Karpas-422 (cell line): ENCODE measurements at regions not wholly inside any gene's neighbourhood (a gene's known extent, or its start where the extent isn't known, plus 50 kb on each side); places are given as distances from the start of the nearest gene placed in this dataset.

Experiments used
- DNase-seq: peaks from one replicate; pipeline ENCODE4 v3.0.0-alpha.2; 2015
- H2AFZ ChIP-seq: fragments of 200-600 bp; sonication (generic); 2 replicates; pipeline ENCODE4 v1.6.1; 2014; ENCODE audit warnings: antibody characterized with exemption, low read length, mixed read lengths
- H3K27ac ChIP-seq: fragments of 200-600 bp; sonication (generic); 2 replicates; pipeline ENCODE4 v1.5.1; 2014; ENCODE audit warnings: mild to moderate bottlenecking, low read length, moderate library complexity
- H3K27me3 ChIP-seq: fragments of 200-600 bp; sonication (generic); 2 replicates; pipeline ENCODE4 v1.6.1; 2014; ENCODE audit warnings: low read length, mixed read lengths
- H3K36me3 ChIP-seq: fragments of 200-600 bp; sonication (generic); 2 replicates; pipeline ENCODE4 v1.6.1; 2014; ENCODE audit warnings: low read length, mixed read lengths; ENCODE audit not compliant: insufficient read depth
- H3K4me1 ChIP-seq: fragments of 200-600 bp; sonication (generic); 2 replicates; pipeline ENCODE4 v1.6.1; 2014; ENCODE audit warnings: mild to moderate bottlenecking, low read length, mixed read lengths
- H3K4me2 ChIP-seq: fragments of 200-600 bp; sonication (generic); 2 replicates; pipeline ENCODE4 v1.6.1; 2014; ENCODE audit warnings: low read length, low read depth, mild to moderate bottlenecking; ENCODE audit not compliant: poor library complexity, severe bottlenecking
- H3K4me3 ChIP-seq: fragments of 200-600 bp; sonication (generic); 2 replicates; pipeline ENCODE4 v1.5.1; 2014; ENCODE audit warnings: mild to moderate bottlenecking, antibody characterized with exemption, low read length, mixed read lengths
- H3K79me2 ChIP-seq: fragments of 200-600 bp; sonication (generic); 2 replicates; pipeline ENCODE4 v1.6.1; 2014; ENCODE audit warnings: mild to moderate bottlenecking, low read length, mixed read lengths
- H3K9ac ChIP-seq: fragments of 200-600 bp; sonication (generic); 2 replicates; pipeline ENCODE4 v1.6.0; 2014; ENCODE audit warnings: low read length
- H3K9me2 ChIP-seq: fragments of 200-600 bp; sonication (generic), shearing (Covaris generic); replicated peaks from 2 replicates; pipeline ENCODE4 v1.6.0; 2014; ENCODE audit warnings: mild to moderate bottlenecking, low read length, moderate library complexity; ENCODE audit not compliant: insufficient read depth
- H3K9me3 ChIP-seq: fragments of 300-700, 200-600 bp; sonication (generic); 2 replicates; pipeline ENCODE4 v1.6.1; 2014; ENCODE audit warnings: low read length, mixed read lengths
- H4K20me1 ChIP-seq: fragments of 200-600 bp; sonication (generic); 2 replicates; pipeline ENCODE4 v1.6.1; 2014; ENCODE audit warnings: mild to moderate bottlenecking, antibody characterized with exemption, low read length, low read depth; ENCODE audit not compliant: insufficient read depth

- no peak overlapping the region for H2AFZ ChIP-seq
- H3K9ac ChIP-seq = no peak overlapping the region
- no peaks in the 10 kb centered on the region for H3K79me2 ChIP-seq
- no peak overlapping the region for H3K4me3 ChIP-seq
- no peaks in the 10 kb centered on the region for H3K9me2 ChIP-seq
- no peaks in the 10 kb centered on the region for H4K20me1 ChIP-seq
- no peak overlapping the region for H3K27ac ChIP-seq
- H3K27me3 ChIP-seq = no peaks in the 10 kb centered on the region
- no peak for DNase-seq
- H3K4me2 ChIP-seq = no peak overlapping the region
- 0 out of 2 replicates have a peak, but pooled peaks cover 4% of the 10 kb centered on the region for H3K9me3 ChIP-seq
- no peaks in the 10 kb centered on the region for H3K36me3 ChIP-seq
- no peaks in the 10 kb centered on the region for H3K4me1 ChIP-seq
Measured at GRCh38 chr1:187249196-187249595, 420.4 kb downstream of the PLA2G4A start.

GRCh38 chr1:187252923-187253322, 424.2 kb downstream of the PLA2G4A start:
- Histone ChIP-seq H3K9me2 (no peaks in the 10 kb centered on the region), H3K36me3 (no peaks in the 10 kb centered on the region), H3K9ac (no peak overlapping the region), H3K9me3 (no peaks in the 10 kb centered on the region), H3K27ac (no peak overlapping the region), H3K4me2 (no peak overlapping the region), H4K20me1 (no peaks in the 10 kb centered on the region), H3K27me3 (no peaks in the 10 kb centered on the region), H2AFZ (no peak overlapping the region), H3K79me2 (no peaks in the 10 kb centered on the region), H3K4me1 (no peaks in the 10 kb centered on the region), H3K4me3 (no peak overlapping the region)
- DNase-seq = no peak

DNA sequence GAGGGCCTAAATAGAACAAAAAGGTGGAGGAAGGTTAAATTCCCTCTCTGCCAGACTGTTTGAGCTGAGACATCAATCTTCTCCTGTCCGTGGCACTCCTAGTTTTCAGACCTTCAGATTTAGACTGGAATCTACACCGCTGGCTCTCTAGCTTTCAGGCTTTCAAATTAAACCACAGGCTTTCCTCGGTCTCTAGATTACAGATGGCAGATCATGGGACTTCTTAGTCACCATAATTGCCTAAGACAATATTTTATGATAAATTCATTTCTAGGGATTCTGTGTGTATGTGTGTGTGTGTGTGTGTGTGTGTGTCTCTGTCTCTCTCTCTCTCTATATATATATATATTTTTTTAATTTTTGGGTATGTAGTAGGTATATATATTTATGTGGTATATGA, 428.7 kb downstream of the PLA2G4A start:
- no peaks in the 10 kb centered on the region for H3K9me2 ChIP-seq
- no peak overlapping the region for H3K9ac ChIP-seq
- no peak overlapping the region for H3K4me2 ChIP-seq
- no peaks in the 10 kb centered on the region for H3K79me2 ChIP-seq
- H3K4me3 ChIP-seq = no peak overlapping the region
- no peaks in the 10 kb centered on the region for H3K27me3 ChIP-seq
- no peaks in the 10 kb centered on the region for H3K4me1 ChIP-seq
- no peaks in the 10 kb centered on the region for H3K36me3 ChIP-seq
- H4K20me1 ChIP-seq = no peaks in the 10 kb centered on the region
- no peak for DNase-seq
- H3K9me3 ChIP-seq = no peaks in the 10 kb centered on the region
- no peak overlapping the region for H3K27ac ChIP-seq
- H2AFZ ChIP-seq = no peak overlapping the region

GRCh38 chr1:187261637-187262036, 432.9 kb downstream of the PLA2G4A start:
- Histone ChIP-seq H3K27me3 (no peaks in the 10 kb centered on the region), H3K36me3 (no peaks in the 10 kb centered on the region), H3K4me3 (no peak overlapping the region), H3K4me1 (no peaks in the 10 kb centered on the region), H3K9ac (no peak overlapping the region), H3K27ac (no peak overlapping the region), H4K20me1 (no peaks in the 10 kb centered on the region), H3K79me2 (no peaks in the 10 kb centered on the region), H3K9me2 (no peaks in the 10 kb centered on the region), H3K4me2 (no peak overlapping the region), H3K9me3 (no peaks in the 10 kb centered on the region), H2AFZ (no peak overlapping the region)
- DNase-seq = no peak

GRCh38 chr1:187262731-187263130, 434.0 kb downstream of the PLA2G4A start:
- no peaks in the 10 kb centered on the region for H4K20me1 ChIP-seq
- no peak overlapping the region for H3K9ac ChIP-seq
- H3K36me3 ChIP-seq = no peaks in the 10 kb centered on the region
- H3K27ac ChIP-seq = no peak overlapping the region
- H3K9me2 ChIP-seq = no peaks in the 10 kb centered on the region
- DNase-seq = no peak
- H3K4me3 ChIP-seq = no peak overlapping the region
- H3K27me3 ChIP-seq = no peaks in the 10 kb centered on the region
- H2AFZ ChIP-seq = no peak overlapping the region
- H3K4me1 ChIP-seq = no peaks in the 10 kb centered on the region
- H3K4me2 ChIP-seq = no peak overlapping the region
- no peaks in the 10 kb centered on the region for H3K79me2 ChIP-seq
- no peaks in the 10 kb centered on the region for H3K9me3 ChIP-seq

- no peak overlapping the region for H3K27ac ChIP-seq
- H3K36me3 ChIP-seq = no peaks in the 10 kb centered on the region
- H3K4me2 ChIP-seq = no peak overlapping the region
- no peak overlapping the region for H3K9ac ChIP-seq
- DNase-seq = peak; percentile 64
- no peak overlapping the region for H2AFZ ChIP-seq
- no peaks in the 10 kb centered on the region for H3K4me1 ChIP-seq
- H3K9me2 ChIP-seq = no peaks in the 10 kb centered on the region
- H3K9me3 ChIP-seq = no peaks in the 10 kb centered on the region
- no peaks in the 10 kb centered on the region for H4K20me1 ChIP-seq
- H3K4me3 ChIP-seq = no peak overlapping the region
- no peaks in the 10 kb centered on the region for H3K79me2 ChIP-seq
- no peaks in the 10 kb centered on the region for H3K27me3 ChIP-seq
Measured at GRCh38 chr1:187264995-187265602, 436.4 kb downstream of the PLA2G4A start.

DNA sequence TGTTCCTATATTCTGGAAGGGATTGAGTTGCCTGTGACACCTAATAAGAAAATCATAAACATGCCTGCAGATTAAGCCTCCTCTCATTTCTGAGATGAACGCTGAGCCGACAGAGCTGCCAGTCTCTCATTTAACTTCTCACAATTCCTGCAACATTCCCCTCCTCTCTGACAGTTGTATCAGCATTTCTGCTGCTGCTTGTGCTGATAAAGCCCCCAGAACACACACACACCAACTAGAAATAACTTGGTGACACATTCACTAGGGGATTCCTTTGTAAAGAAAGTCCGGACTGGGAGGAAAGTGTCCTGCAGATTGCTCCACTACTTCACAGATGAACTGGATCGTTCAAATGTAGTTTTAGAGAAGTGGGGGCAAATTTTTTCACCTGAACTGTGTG, 437.3 kb downstream of the PLA2G4A start:
- Histone ChIP-seq H3K4me1 (no peaks in the 10 kb centered on the region), H3K4me2 (no peak overlapping the region), H3K27ac (no peak overlapping the region), H3K9ac (no peak overlapping the region), H3K9me3 (no peaks in the 10 kb centered on the region), H3K27me3 (no peaks in the 10 kb centered on the region), H3K4me3 (no peak overlapping the region), H2AFZ (no peak overlapping the region), H4K20me1 (no peaks in the 10 kb centered on the region), H3K79me2 (no peaks in the 10 kb centered on the region), H3K36me3 (no peaks in the 10 kb centered on the region), H3K9me2 (no peaks in the 10 kb centered on the region)
- DNase-seq = no peak

GRCh38 chr1:187267827-187268226, 439.1 kb downstream of the PLA2G4A start:
- no peak overlapping the region for H3K27ac ChIP-seq
- no peaks in the 10 kb centered on the region for H3K4me1 ChIP-seq
- H4K20me1 ChIP-seq = no peaks in the 10 kb centered on the region
- no peak overlapping the region for H3K9ac ChIP-seq
- no peaks in the 10 kb centered on the region for H3K79me2 ChIP-seq
- no peak overlapping the region for H3K4me2 ChIP-seq
- no peak overlapping the region for H2AFZ ChIP-seq
- no peak for DNase-seq
- no peaks in the 10 kb centered on the region for H3K9me2 ChIP-seq
- no peaks in the 10 kb centered on the region for H3K9me3 ChIP-seq
- no peaks in the 10 kb centered on the region for H3K36me3 ChIP-seq
- H3K4me3 ChIP-seq = no peak overlapping the region
- no peaks in the 10 kb centered on the region for H3K27me3 ChIP-seq

DNA sequence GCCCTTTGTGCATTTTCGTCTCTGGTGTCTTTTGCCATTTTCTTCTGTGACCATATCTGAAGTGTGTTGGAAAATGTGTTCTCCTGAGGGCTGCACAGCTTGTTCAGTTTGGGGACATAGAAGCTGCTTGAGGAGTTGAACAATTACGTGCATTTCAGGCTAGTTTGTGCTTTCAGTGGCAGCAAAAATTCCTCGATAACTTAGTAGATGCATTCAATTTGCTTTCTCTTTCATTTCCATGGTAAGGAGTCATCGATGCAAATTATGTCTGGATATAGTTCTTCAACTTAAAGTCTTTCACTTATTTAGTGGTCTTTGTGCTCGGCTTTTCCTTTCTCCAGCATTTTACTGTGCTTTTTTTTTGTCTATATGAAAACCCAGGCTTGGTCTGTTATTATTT, 441.5 kb downstream of the PLA2G4A start:
- no peak overlapping the region for H3K4me2 ChIP-seq
- H3K4me3 ChIP-seq = no peak overlapping the region
- H4K20me1 ChIP-seq = no peaks in the 10 kb centered on the region
- H3K9ac ChIP-seq = no peak overlapping the region
- H3K27me3 ChIP-seq = no peaks in the 10 kb centered on the region
- no peaks in the 10 kb centered on the region for H3K79me2 ChIP-seq
- no peak for DNase-seq
- no peaks in the 10 kb centered on the region for H3K9me3 ChIP-seq
- no peak overlapping the region for H2AFZ ChIP-seq
- H3K4me1 ChIP-seq = no peaks in the 10 kb centered on the region
- H3K27ac ChIP-seq = no peak overlapping the region
- no peaks in the 10 kb centered on the region for H3K36me3 ChIP-seq
- no peaks in the 10 kb centered on the region for H3K9me2 ChIP-seq
